VCaP (cell line): ENCODE measurements at regions not wholly inside any gene's neighbourhood (a gene's known extent, or its start where the extent isn't known, plus 50 kb on each side); places are given as distances from the start of the nearest gene placed in this dataset.
A peak's percentile ranks its signal among the peaks of the same experiment; 100 is the strongest.

Source experiments
- H3K27ac ChIP-seq: fragments of 450-650 bp; 2 replicates; pipeline ENCODE4 v1.5.1; 2017
- CTCF ChIP-seq: fragments of 450-650 bp; conservative IDR thresholded peaks from 2 replicates; pipeline ENCODE4 v1.5.1; 2017; ENCODE audit warnings: mild to moderate bottlenecking, moderate library complexity

- peak overlapping the region; percentile 95 for H3K27ac ChIP-seq
- TF ChIP-seq CTCF: no peak
Measured at GRCh38 chr12:124397399-124397679, 102.4 kb downstream of the RFLNA start.

- peak overlapping the region; percentile 95 for H3K27ac ChIP-seq
- no peak for TF ChIP-seq CTCF
Measured at GRCh38 chr12:124396544-124397398, 101.9 kb downstream of the RFLNA start.

DNA sequence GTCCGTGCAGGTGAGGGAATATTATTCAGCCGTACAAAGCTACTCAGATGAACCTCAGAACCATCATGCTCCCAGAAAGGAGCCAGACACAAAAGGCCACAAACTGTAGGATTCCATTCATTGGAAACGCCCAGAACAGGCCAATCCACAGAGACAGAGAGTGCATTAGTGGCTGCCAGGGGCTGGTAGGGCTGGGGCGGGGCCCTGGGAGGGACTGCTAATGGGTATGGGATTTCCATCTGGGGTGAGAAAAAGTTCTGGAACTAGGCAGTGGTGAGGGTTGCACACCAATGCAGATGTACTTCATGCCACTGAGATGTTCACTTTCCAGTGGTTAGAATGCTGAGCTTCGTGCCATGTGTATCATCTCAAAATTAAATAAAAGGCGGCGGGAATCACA is 101.1 kb downstream of the RFLNA start:
- TF ChIP-seq CTCF: no peak
- peak overlapping the region; percentile 95 for H3K27ac ChIP-seq

DNA sequence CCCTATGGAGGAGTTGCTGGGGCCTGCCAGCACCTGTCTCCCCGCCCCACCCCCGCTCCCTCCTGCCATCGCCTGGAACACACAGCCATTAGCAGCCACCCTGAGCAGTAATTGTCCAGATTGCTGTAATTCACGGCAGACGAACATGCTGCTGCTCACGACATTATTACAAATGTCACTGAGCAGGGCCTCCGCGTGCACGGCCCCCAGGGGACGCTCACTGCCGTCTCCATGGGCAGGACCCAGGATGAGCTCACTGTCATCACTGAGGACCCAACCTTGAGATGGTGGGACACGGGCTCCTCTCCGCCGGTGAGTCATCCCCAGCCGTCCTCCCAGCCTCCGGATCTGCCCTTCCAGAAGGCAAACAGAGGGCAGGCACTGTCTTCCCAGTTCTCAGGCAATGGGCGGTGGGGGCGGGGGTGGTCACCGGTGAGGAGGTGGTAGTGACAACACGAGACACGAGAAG is 100.4 kb downstream of the RFLNA start:
- peak overlapping the region; percentile 95 for H3K27ac ChIP-seq
- TF ChIP-seq CTCF: no peak

DNA sequence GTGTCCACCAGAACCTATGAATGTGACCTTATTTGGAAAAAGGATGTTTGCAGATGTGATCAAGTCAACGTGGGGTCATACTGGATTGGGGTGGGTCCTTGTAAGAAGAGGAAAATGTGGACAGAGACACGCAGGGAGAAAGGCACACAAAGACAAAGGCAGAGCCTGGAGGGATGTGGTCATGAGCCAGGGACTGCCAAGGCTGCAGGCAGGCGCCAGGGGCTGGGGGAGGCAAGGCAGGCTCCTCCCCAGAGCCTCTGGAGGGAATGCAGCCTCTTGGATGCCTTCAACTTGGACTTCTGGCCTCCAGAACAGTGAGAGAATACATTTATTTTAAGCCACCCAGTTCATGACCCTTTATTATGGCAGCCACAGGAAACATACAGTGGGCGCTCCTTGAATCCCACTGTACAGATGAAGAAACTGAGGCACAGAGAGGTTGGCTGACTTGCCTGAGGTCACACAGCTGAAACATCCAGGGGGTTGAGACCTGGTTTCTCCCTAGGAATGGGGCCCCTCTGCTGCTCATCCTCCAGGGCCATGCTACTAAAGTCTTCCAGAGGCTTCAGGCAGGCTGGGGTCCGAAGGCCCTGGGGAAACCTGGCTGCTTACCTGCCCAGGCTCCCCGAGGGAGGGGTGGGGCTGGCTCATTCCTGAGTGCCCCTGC is 99.7 kb downstream of the RFLNA start:
- peak overlapping the region; percentile 95 for H3K27ac ChIP-seq
- TF ChIP-seq CTCF: no peak

DNA sequence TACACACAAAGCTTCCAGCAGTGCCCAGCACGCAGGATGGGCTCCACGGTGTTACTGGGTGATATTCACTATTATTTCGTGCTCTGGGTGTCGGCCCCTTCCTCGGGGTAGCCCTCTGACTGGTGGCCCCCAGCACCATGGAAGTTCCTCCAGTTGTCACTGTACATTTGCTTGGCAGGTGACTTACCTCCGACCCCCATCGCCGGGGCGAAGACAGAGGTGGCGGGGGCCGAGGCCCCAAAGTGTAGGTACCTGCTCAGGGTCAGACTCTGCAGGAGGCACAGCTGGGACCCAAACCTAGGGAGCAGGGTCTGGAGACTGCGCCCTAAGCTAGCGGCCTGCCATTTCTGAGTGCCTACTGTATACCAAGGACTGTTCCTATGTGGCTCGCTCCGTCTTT is 98.9 kb downstream of the RFLNA start:
- no peak for TF ChIP-seq CTCF
- H3K27ac ChIP-seq: peak overlapping the region; percentile 95

- TF ChIP-seq CTCF: no peak
- peak overlapping the region; percentile 95 for H3K27ac ChIP-seq
Measured at GRCh38 chr12:124393414-124393790, 98.5 kb downstream of the RFLNA start.
